ENCODE measurements at regions not wholly inside any gene's neighbourhood (a gene's known extent, or its start where the extent isn't known, plus 50 kb on each side); places are given as distances from the start of the nearest gene placed in this dataset.

GRCh38 chr14:89516173-89516572, 99.1 kb upstream of the FOXN3 start:
- no peak for TF ChIP-seq CTCF (IDR thresholded peaks at IDR 0.05)
- no peak overlapping the region for H3K4me3 ChIP-seq (replicated peaks in 1 of 3; ENCODE audit: low read depth in 2 of 3, low read length in 3 of 3)
- peaks cover 31% of the 10 kb centered on the region for H4K20me1 ChIP-seq (ENCODE audit: insufficient read depth, low read length)
- Mint-ChIP-seq H3K4me1 (peaks cover 39% of the 10 kb centered on the region), H3K36me3 (peaks cover 44 to 66% of the 10 kb centered on the region in 2 donors), H3K4me3 (no peak overlapping the region), H3K9me3 (peaks cover 0 to 11% (median 0%) of the 10 kb centered on the region in 7 donors), H3K27ac (no peak overlapping the region), H3K27me3 (ENCODE audit: low read depth in 3 of 3) (peaks cover 0 to 1% (median 1%) of the 10 kb centered on the region in 3 donors)
- WGBS (ENCODE audit: insufficient coverage) = 100% methylated on average over 4 of the region's 5 CpGs
- H3K4me2 ChIP-seq (replicated peaks; ENCODE audit: extremely low read depth, low read length, poor library complexity, severe bottlenecking) = no peak overlapping the region
- H3K27ac ChIP-seq (ENCODE audit: low read depth in 1 of 2, low read length in 2 of 2) = no peak overlapping the region
- H3K79me2 ChIP-seq (ENCODE audit: insufficient read depth, low read length) = peaks cover 83% of the 10 kb centered on the region
- intact Hi-C loops (cut with micrococcal nuclease) = no loop called here
- H2AFZ ChIP-seq (ENCODE audit: insufficient read depth, low read depth, low read length, poor library complexity, severe bottlenecking) = no peak overlapping the region
- DNase-seq = no peak
- peaks cover 0 to 21% of the 10 kb centered on the region in 2 donors for H3K36me3 ChIP-seq (replicated peaks in 1 of 2; ENCODE audit: control insufficient read depth in 1 of 2, insufficient read depth in 2 of 2, low read length in 2 of 2)
- no peak overlapping the region for H3K9ac ChIP-seq (ENCODE audit: insufficient read depth, low read length, poor library complexity, severe bottlenecking)
- H3K4me1 ChIP-seq (ENCODE audit: control insufficient read depth in 1 of 2, insufficient read depth in 2 of 2, low read length in 2 of 2) = peaks cover 8 to 10% of the 10 kb centered on the region in 2 donors
- no peaks in the 10 kb centered on the region for H3K9me3 ChIP-seq (replicated peaks in 1 of 2; ENCODE audit: control insufficient read depth in 1 of 2, insufficient read depth in 1 of 2, low read length in 2 of 2)
- H3K27me3 ChIP-seq (ENCODE audit: control insufficient read depth in 2 of 2, insufficient read depth in 2 of 2, low read length in 2 of 2) = no peaks in the 10 kb centered on the region

GRCh38 chr14:89514601-89515000, 97.6 kb upstream of the FOXN3 start:
- H3K36me3 ChIP-seq (replicated peaks in 1 of 2; ENCODE audit: control insufficient read depth in 1 of 2, insufficient read depth in 2 of 2, low read length in 2 of 2) = peaks cover 0 to 21% of the 10 kb centered on the region in 2 donors
- H3K4me3 ChIP-seq (replicated peaks in 1 of 3; ENCODE audit: low read depth in 2 of 3, low read length in 3 of 3) = no peak overlapping the region
- DNase-seq = no peak
- H3K9me3 Mint-ChIP-seq = peaks cover 0 to 9% (median 0%) of the 10 kb centered on the region in 7 donors
- H3K4me3 Mint-ChIP-seq = no peak overlapping the region
- no peak overlapping the region for H3K4me2 ChIP-seq (replicated peaks; ENCODE audit: extremely low read depth, low read length, poor library complexity, severe bottlenecking)
- no peaks in the 10 kb centered on the region for H3K27me3 ChIP-seq (ENCODE audit: control insufficient read depth in 2 of 2, insufficient read depth in 2 of 2, low read length in 2 of 2)
- H3K9me3 ChIP-seq (replicated peaks in 1 of 2; ENCODE audit: control insufficient read depth in 1 of 2, insufficient read depth in 1 of 2, low read length in 2 of 2) = no peaks in the 10 kb centered on the region
- peaks cover 48 to 59% of the 10 kb centered on the region in 2 donors for H3K36me3 Mint-ChIP-seq
- intact Hi-C loops (cut with micrococcal nuclease) = no loop called here
- H3K27ac Mint-ChIP-seq = no peak overlapping the region
- H3K4me1 ChIP-seq (ENCODE audit: control insufficient read depth in 1 of 2, insufficient read depth in 2 of 2, low read length in 2 of 2) = peaks cover 22 to 24% of the 10 kb centered on the region in 2 donors
- H2AFZ ChIP-seq (ENCODE audit: insufficient read depth, low read depth, low read length, poor library complexity, severe bottlenecking) = no peak overlapping the region
- H3K27ac ChIP-seq (ENCODE audit: low read depth in 1 of 2, low read length in 2 of 2) = no peak overlapping the region
- peaks cover 0 to 1% (median 0%) of the 10 kb centered on the region in 3 donors for H3K27me3 Mint-ChIP-seq (ENCODE audit: low read depth in 3 of 3)
- peaks cover 73% of the 10 kb centered on the region for H3K79me2 ChIP-seq (ENCODE audit: insufficient read depth, low read length)
- TF ChIP-seq CTCF (IDR thresholded peaks at IDR 0.05) = no peak
- peaks cover 54% of the 10 kb centered on the region for H3K4me1 Mint-ChIP-seq
- H4K20me1 ChIP-seq (ENCODE audit: insufficient read depth, low read length) = peaks cover 29% of the 10 kb centered on the region
- no peak overlapping the region for H3K9ac ChIP-seq (ENCODE audit: insufficient read depth, low read length, poor library complexity, severe bottlenecking)
- WGBS (ENCODE audit: insufficient coverage) = 68% methylated on average over 6 of the region's 11 CpGs
